ENCODE measurements at regions not wholly inside any gene's neighbourhood (a gene's known extent, or its start where the extent isn't known, plus 50 kb on each side); places are given as distances from the start of the nearest gene placed in this dataset.

- TF ChIP-seq CTCF (conservative IDR thresholded peaks at IDR 0.05; ENCODE audit: control insufficient read depth, insufficient read depth, low read depth, low read length), result no peak
- no peak for DNase-seq (ENCODE audit: low read depth)
- H3K4me3 ChIP-seq (ENCODE audit: control insufficient read depth, low read depth, low read length), result no peak overlapping the region
Measured at GRCh38 chr14:51552768-51553404, 98.8 kb upstream of the FRMD6 start.

GRCh38 chr14:51554339-51554920, 97.3 kb upstream of the FRMD6 start:
- no peak for TF ChIP-seq CTCF (conservative IDR thresholded peaks at IDR 0.05; ENCODE audit: control insufficient read depth, insufficient read depth, low read depth, low read length)
- peak; percentile 84 for DNase-seq (ENCODE audit: low read depth)
- no peak overlapping the region for H3K4me3 ChIP-seq (ENCODE audit: control insufficient read depth, low read depth, low read length)

GRCh38 chr14:51554953-51555352, 96.8 kb upstream of the FRMD6 start:
- no peak overlapping the region for H3K4me3 ChIP-seq (ENCODE audit: control insufficient read depth, low read depth, low read length)
- peak; percentile 35 for TF ChIP-seq CTCF (conservative IDR thresholded peaks at IDR 0.05; ENCODE audit: control insufficient read depth, insufficient read depth, low read depth, low read length)
- DNase-seq (ENCODE audit: low read depth), result peak; percentile 62

DNA sequence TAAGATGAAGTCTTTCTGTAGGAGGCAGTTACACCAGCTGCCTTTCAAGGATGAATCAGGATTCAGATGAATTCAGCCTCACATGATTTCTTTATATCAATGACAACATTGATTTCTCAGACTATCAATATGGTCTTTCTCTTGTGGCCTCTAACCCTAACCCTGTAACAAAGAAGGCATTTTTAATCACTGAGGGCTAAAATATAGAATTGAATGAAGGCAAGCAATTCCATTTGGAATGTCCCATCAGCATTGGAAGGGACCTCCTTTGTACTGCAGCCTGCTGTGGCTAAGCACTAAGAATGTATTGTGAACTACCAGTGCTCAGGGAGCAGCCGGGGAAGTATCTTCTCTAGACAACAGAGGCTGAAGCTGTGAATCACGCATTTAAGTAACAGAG, 90.6 kb upstream of the FRMD6 start:
- no peak for DNase-seq (ENCODE audit: low read depth)

GRCh38 chr14:51562816-51563215, 88.9 kb upstream of the FRMD6 start:
- H3K4me3 ChIP-seq (ENCODE audit: control insufficient read depth, low read depth, low read length), result no peak overlapping the region
- DNase-seq (ENCODE audit: low read depth), result peak; percentile 74
- no peak for TF ChIP-seq CTCF (conservative IDR thresholded peaks at IDR 0.05; ENCODE audit: control insufficient read depth, insufficient read depth, low read depth, low read length)

More for the DNA sequence above, 90.6 kb upstream of the FRMD6 start:
- H3K4me3 ChIP-seq (ENCODE audit: control insufficient read depth, low read depth, low read length), result no peak overlapping the region
- TF ChIP-seq CTCF (conservative IDR thresholded peaks at IDR 0.05; ENCODE audit: control insufficient read depth, insufficient read depth, low read depth, low read length), result no peak

DNA sequence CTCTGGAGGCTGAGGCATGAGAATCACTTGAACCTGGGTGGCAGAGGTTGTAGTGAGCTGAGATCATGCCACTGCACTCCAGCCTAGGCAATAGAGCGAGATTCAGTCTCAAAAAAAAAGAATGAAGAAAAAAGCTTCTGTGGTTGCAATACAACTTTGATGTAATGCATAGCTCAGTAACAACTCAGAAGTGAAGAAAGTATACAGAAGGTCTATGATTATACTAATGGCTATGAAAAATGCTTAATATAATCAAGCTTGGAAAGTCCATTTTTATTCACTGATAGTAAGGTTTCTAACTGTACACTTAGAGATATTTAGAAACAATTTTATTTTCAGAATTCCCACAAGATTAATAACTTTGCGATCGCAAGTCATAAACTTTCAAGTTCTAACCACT, 88.2 kb upstream of the FRMD6 start:
- TF ChIP-seq CTCF (conservative IDR thresholded peaks at IDR 0.05; ENCODE audit: control insufficient read depth, insufficient read depth, low read depth, low read length), result no peak
- no peak overlapping the region for H3K4me3 ChIP-seq (ENCODE audit: control insufficient read depth, low read depth, low read length)
- no peak for DNase-seq (ENCODE audit: low read depth)
